ENCODE measurements at regions not wholly inside any gene's neighbourhood (a gene's known extent, or its start where the extent isn't known, plus 50 kb on each side); places are given as distances from the start of the nearest gene placed in this dataset.

DNA sequence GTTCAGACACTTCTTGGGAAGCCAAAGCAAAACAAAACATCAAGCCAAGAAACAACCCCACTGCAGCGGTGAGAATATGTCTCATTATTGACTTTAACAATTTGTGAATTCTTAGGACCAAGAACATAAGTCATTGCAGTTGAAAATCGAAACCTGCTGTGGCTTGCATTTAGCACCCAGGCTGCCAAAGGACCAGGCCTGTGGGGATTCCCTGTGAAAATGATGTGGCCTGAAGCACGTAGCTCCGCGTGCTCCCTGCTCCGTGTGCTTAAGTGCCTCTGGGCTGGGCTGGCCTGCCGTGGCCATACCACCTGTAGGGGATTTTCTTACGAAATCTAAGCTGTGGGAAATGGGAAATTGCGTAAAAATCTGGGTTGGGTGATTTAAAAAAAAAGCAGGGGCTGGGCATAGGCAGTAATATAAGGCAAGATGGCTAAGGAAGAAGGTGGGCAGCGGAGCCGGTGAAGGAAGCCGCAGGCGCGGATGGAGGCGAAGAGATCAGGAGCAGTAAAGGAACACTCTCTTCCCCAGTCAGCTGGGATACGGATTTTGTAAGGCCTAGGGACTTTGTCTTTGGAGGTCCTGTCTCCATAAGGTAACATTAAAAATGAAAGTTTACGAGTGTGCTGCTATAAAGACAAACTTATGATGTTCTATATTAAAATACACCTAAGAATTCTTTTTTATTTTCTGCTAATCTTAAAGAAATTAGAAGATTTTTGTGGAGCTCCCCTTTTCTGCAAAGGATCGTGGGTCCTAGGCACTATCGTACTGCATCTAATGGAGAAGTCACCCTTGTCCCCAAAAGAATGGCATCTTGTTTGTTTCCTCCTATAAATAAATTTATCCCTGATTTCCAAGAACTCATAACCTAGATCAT is 189.6 kb upstream of the SEMA6A start:
- Histone ChIP-seq H2AFZ (ENCODE audit: control insufficient read depth, low read depth, low read length) (peak overlapping the region; percentile 25; the same call in 1 of the 2 replicates), H3K4me1 (ENCODE audit: control insufficient read depth, insufficient read depth, low read length) (peaks cover 32% of the 10 kb centered on the region), H3K4me2 (ENCODE audit: control insufficient read depth, insufficient read depth) (peak overlapping the region; percentile 39), H3K36me3 (ENCODE audit: control insufficient read depth in 2 of 2, insufficient read depth in 2 of 2, low read length in 1 of 2) (no peaks in the 10 kb centered on the region), H3K4me3 (peak overlapping the region; percentile 43), H3K27ac (ENCODE audit: control insufficient read depth, insufficient read depth) (peak overlapping the region; percentile 66), H3K9ac (ENCODE audit: control insufficient read depth, insufficient read depth, low read length) (peak overlapping the region; percentile 32), H3K27me3 (replicated peaks in 1 of 2; ENCODE audit: control insufficient read depth in 2 of 2, insufficient read depth in 2 of 2, low read length in 1 of 2) (no peaks in the 10 kb centered on the region), H3K79me2 (ENCODE audit: control insufficient read depth, insufficient read depth, low read length) (no peaks in the 10 kb centered on the region), H4K20me1 (ENCODE audit: control insufficient read depth, insufficient read depth) (no peaks in the 10 kb centered on the region), H3K9me3 (replicated peaks; ENCODE audit: control insufficient read depth, insufficient read depth, low read length) (peaks cover 8% of the 10 kb centered on the region; the same call in 2 of the 3 replicates)
- FAIRE-seq (peak; percentile 79), DNase-seq (ENCODE audit: low read depth, low spot score) (peak; percentile 98), ATAC-seq (peak; percentile 88)
- ChIA-PET RAD21 (ENCODE audit: unreplicated experiment) (interaction anchor here (0.7 to 6.8 kb wide), 52 partner anchors 9 to 686 kb away, joined by 3 to 217 read pairs (median 6); partner anchors contain the start of gene SEMA6A), SMC1A (ENCODE audit: uncharacterized antibody, unreplicated experiment) (interaction anchor here (0.6 to 8.1 kb wide), 42 partner anchors 12 to 229 kb away, joined by 3 to 133 read pairs (median 6); partner anchors contain the start of gene SEMA6A), POLR2A (interaction anchor here (0.6 to 4.3 kb wide), 19 partner anchors 12 to 196 kb away, joined by 3 to 54 read pairs (median 6); partner anchors contain the start of gene SEMA6A), CTCF (interaction anchor here (0.8 to 4.2 kb wide), 19 partner anchors 56 to 627 kb away, joined by 3 to 52 read pairs (median 4); partner anchors contain the start of gene SEMA6A)
- BruUV-seq (replicated peaks), result TSS peak; percentile 99
- 46% methylated on average over 19 of the region's 19 CpGs for WGBS (ENCODE audit: insufficient coverage, insufficient replicate concordance, low lambda C conversion rate, missing lambda C conversion rate)
- intact Hi-C loops (cut with micrococcal nuclease; ENCODE audit: unreplicated experiment) (loop anchor here (1.0 to 5.0 kb wide), 6 partner anchors 55 to 187 kb away; no protein-coding TSS in a partner anchor), in situ Hi-C loops (cut with MboI) (loop anchor here (5.0 kb wide), 1 partner anchor 187 kb away; no protein-coding TSS in a partner anchor)
- peak; percentile 88 to 94 for TF ChIP-seq EP300 (IDR thresholded peaks at IDR 0.05; ENCODE audit: borderline replicate concordance in 1 of 2, control insufficient read depth in 1 of 2, low read depth in 2 of 2, low read length in 2 of 2)
- TF ChIP-seq NFYA (IDR thresholded peaks at IDR 0.05; ENCODE audit: borderline replicate concordance, low read depth, low read length), result no peak
- TF ChIP-seq JUND (IDR thresholded peaks at IDR 0.05; ENCODE audit: low read depth, low read length), result peak; percentile 12; the same call in 1 of the 2 replicates
- no peak for TF ChIP-seq RFX5 (IDR thresholded peaks at IDR 0.05; ENCODE audit: low read depth, low read length)
- no peak for TF ChIP-seq SIN3A (IDR thresholded peaks at IDR 0.05; ENCODE audit: low read depth, low read length)
- TF ChIP-seq GATAD2B (conservative IDR thresholded peaks at IDR 0.05; ENCODE audit: low read depth), result peak; percentile 98
- TF ChIP-seq, protein P1, sequence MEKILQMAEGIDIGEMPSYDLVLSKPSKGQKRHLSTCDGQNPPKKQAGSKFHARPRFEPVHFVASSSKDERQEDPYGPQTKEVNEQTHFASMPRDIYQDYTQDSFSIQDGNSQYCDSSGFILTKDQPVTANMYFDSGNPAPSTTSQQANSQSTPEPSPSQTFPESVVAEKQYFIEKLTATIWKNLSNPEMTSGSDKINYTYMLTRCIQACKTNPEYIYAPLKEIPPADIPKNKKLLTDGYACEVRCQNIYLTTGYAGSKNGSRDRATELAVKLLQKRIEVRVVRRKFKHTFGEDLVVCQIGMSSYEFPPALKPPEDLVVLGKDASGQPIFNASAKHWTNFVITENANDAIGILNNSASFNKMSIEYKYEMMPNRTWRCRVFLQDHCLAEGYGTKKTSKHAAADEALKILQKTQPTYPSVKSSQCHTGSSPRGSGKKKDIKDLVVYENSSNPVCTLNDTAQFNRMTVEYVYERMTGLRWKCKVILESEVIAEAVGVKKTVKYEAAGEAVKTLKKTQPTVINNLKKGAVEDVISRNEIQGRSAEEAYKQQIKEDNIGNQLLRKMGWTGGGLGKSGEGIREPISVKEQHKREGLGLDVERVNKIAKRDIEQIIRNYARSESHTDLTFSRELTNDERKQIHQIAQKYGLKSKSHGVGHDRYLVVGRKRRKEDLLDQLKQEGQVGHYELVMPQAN (conservative IDR thresholded peaks at IDR 0.05), result no peak
- no peak for TF ChIP-seq EZH2 (IDR thresholded peaks at IDR 0.05; ENCODE audit: borderline replicate concordance, control insufficient read depth, low read depth, low read length)
- peak; percentile 92; the same call in 1 of the 2 replicates for TF ChIP-seq CBX5 (IDR thresholded peaks at IDR 0.05; ENCODE audit: low read depth)
- TF ChIP-seq, protein P2, sequence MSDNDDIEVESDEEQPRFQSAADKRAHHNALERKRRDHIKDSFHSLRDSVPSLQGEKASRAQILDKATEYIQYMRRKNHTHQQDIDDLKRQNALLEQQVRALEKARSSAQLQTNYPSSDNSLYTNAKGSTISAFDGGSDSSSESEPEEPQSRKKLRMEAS (IDR thresholded peaks at IDR 0.05; ENCODE audit: low read depth, low read length), result peak; percentile 90
- TF ChIP-seq HDAC2 (IDR thresholded peaks at IDR 0.05), result no peak
- TF ChIP-seq DPF2 (IDR thresholded peaks at IDR 0.05), result peak; percentile 85; the same call in 1 of the 2 replicates
- TF ChIP-seq CHD1 (IDR thresholded peaks at IDR 0.05; ENCODE audit: low read depth, low read length), result no peak
- TF ChIP-seq, protein P3, sequence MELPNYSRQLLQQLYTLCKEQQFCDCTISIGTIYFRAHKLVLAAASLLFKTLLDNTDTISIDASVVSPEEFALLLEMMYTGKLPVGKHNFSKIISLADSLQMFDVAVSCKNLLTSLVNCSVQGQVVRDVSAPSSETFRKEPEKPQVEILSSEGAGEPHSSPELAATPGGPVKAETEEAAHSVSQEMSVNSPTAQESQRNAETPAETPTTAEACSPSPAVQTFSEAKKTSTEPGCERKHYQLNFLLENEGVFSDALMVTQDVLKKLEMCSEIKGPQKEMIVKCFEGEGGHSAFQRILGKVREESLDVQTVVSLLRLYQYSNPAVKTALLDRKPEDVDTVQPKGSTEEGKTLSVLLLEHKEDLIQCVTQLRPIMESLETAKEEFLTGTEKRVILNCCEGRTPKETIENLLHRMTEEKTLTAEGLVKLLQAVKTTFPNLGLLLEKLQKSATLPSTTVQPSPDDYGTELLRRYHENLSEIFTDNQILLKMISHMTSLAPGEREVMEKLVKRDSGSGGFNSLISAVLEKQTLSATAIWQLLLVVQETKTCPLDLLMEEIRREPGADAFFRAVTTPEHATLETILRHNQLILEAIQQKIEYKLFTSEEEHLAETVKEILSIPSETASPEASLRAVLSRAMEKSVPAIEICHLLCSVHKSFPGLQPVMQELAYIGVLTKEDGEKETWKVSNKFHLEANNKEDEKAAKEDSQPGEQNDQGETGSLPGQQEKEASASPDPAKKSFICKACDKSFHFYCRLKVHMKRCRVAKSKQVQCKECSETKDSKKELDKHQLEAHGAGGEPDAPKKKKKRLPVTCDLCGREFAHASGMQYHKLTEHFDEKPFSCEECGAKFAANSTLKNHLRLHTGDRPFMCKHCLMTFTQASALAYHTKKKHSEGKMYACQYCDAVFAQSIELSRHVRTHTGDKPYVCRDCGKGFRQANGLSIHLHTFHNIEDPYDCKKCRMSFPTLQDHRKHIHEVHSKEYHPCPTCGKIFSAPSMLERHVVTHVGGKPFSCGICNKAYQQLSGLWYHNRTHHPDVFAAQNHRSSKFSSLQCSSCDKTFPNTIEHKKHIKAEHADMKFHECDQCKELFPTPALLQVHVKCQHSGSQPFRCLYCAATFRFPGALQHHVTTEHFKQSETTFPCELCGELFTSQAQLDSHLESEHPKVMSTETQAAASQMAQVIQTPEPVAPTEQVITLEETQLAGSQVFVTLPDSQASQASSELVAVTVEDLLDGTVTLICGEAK (IDR thresholded peaks at IDR 0.05; ENCODE audit: borderline replicate concordance), result peak; percentile 74
- TF ChIP-seq EGR1 (IDR thresholded peaks at IDR 0.05; ENCODE audit: borderline replicate concordance in 1 of 2, low read depth in 2 of 2, low read length in 2 of 2), result no peak

Data from GM12878 (cell line).